IMR-90 (cell line): ENCODE measurements at regions not wholly inside any gene's neighbourhood (a gene's known extent, or its start where the extent isn't known, plus 50 kb on each side); places are given as distances from the start of the nearest gene placed in this dataset.

Experiments
- ATAC-seq: fragments of 200-7000 bp; cut with Tn5 transposase; 2 replicates; pipeline ENCODE4 v1.9.1; 2020; ENCODE audit warnings: low read depth, mild to moderate bottlenecking, moderate library complexity
- BruUV-seq: library from RNA; stranded (reverse); fragments of 400-500 nt; replicated peaks from 2 replicates; lab custom pipeline; 2021; lab: Mats Ljungman, UMichigan
- CTCF ChIA-PET: fragments of 300-600 bp; formaldehyde crosslinking; extraction: SDS; loops from one replicate; lab custom pipeline; 2021; ENCODE audit warnings: antibody characterized with exemption; lab: Yijun Ruan, JAX
- POLR2A ChIA-PET: fragments of 300-600 bp; sonication (Branson Sonifier 250); formaldehyde crosslinking; loops from one replicate; lab custom pipeline; 2022; ENCODE audit warnings: antibody characterized with exemption; ENCODE audit not compliant: unreplicated experiment; lab: Charles Lee
- DNase-seq: peaks from one replicate; pipeline ENCODE4 v3.0.0; 2013
- H2AFZ ChIP-seq: replicated peaks from 2 replicates; pipeline ENCODE3; 2013; ENCODE audit warnings: low read length, mild to moderate bottlenecking; ENCODE audit not compliant: poor library complexity
- H2AK5ac ChIP-seq: 2 replicates; pipeline ENCODE4 v1.6.1; 2013; ENCODE audit warnings: low read depth, low read length, inconsistent platforms
- H2AK9ac ChIP-seq: replicated peaks from 2 replicates; pipeline ENCODE3; 2013; ENCODE audit warnings: mild to moderate bottlenecking, low read depth, low read length, moderate library complexity; ENCODE audit not compliant: poor library complexity
- H2BK120ac ChIP-seq: 2 replicates; pipeline ENCODE4 v1.6.1; 2013; ENCODE audit warnings: low read depth, low read length, inconsistent platforms
- H2BK15ac ChIP-seq: 3 replicates; pipeline ENCODE4 v1.6.1; 2013; ENCODE audit warnings: low read depth, low read length, inconsistent platforms
- H2BK20ac ChIP-seq: 2 replicates; pipeline ENCODE4 v1.6.1; 2013; ENCODE audit warnings: low read depth, mild to moderate bottlenecking, inconsistent platforms, low read length, moderate library complexity
- H2BK5ac ChIP-seq: 2 replicates; pipeline ENCODE4 v1.6.1; 2013; ENCODE audit warnings: mild to moderate bottlenecking, low read depth, low read length, inconsistent platforms; ENCODE audit not compliant: poor library complexity, severe bottlenecking
- H3K14ac ChIP-seq: replicated peaks from 2 replicates; pipeline ENCODE4 v1.6.1; 2013; ENCODE audit warnings: low read depth, low read length, inconsistent platforms
- H3K18ac ChIP-seq: 2 replicates; pipeline ENCODE4 v1.6.1; 2013; ENCODE audit warnings: low read depth, low read length, control low read depth
- H3K23ac ChIP-seq: 2 replicates; pipeline ENCODE4 v1.6.1; 2013; ENCODE audit warnings: low read depth, low read length, inconsistent platforms
- H3K27ac ChIP-seq: 2 replicates; pipeline ENCODE4 v1.5.1; 2013; ENCODE audit warnings: mild to moderate bottlenecking, control low read depth, low read length; ENCODE audit not compliant: insufficient read depth
- H3K27me3 ChIP-seq: 2 replicates; pipeline ENCODE4 v1.6.1; 2013; ENCODE audit warnings: low read length; ENCODE audit not compliant: control insufficient read depth, insufficient read depth
- H3K36me3 ChIP-seq: 2 replicates; pipeline ENCODE4 v1.6.1; 2013; ENCODE audit warnings: low read length, mixed read lengths; ENCODE audit not compliant: control insufficient read depth, insufficient read depth
- H3K4ac ChIP-seq: 2 replicates; pipeline ENCODE4 v1.6.1; 2013; ENCODE audit warnings: low read depth, low read length, inconsistent platforms
- H3K4me1 ChIP-seq: 2 replicates; pipeline ENCODE4 v1.6.1; 2013; ENCODE audit warnings: low read length, mixed read lengths; ENCODE audit not compliant: control insufficient read depth, insufficient read depth
- H3K4me2 ChIP-seq: 2 replicates; pipeline ENCODE4 v1.6.1; 2013; ENCODE audit warnings: low read depth, mild to moderate bottlenecking, control low read depth, low read length, moderate library complexity
- H3K4me3 ChIP-seq: 2 replicates; pipeline ENCODE4 v1.5.1; 2013; ENCODE audit warnings: low read depth, mild to moderate bottlenecking, control low read depth, low read length, moderate library complexity; ENCODE audit not compliant: insufficient read depth
- H3K56ac ChIP-seq: 2 replicates; pipeline ENCODE4 v1.6.1; 2013; ENCODE audit warnings: low read length, inconsistent platforms; ENCODE audit not compliant: insufficient read depth; ENCODE audit errors: extremely low read depth
- H3K79me1 ChIP-seq, 2 experiments: 2 replicates each; pipeline ENCODE4 v1.6.1; 2013; ENCODE audit warnings: low read length in 2 of 2, inconsistent platforms in 1 of 2, low read depth in 1 of 2
- H3K9ac ChIP-seq: 2 replicates; pipeline ENCODE4 v1.6.1; 2013; ENCODE audit warnings: low read depth, low read length, control low read depth
- H3K9me1 ChIP-seq: 2 replicates; pipeline ENCODE4 v1.6.1; 2013; ENCODE audit warnings: low read length, inconsistent platforms; ENCODE audit not compliant: insufficient read depth
- H3K9me3 ChIP-seq: 2 replicates; pipeline ENCODE4 v1.6.1; 2013; ENCODE audit warnings: low read length; ENCODE audit not compliant: control insufficient read depth, insufficient read depth
- H4K20me1 ChIP-seq: 2 replicates; pipeline ENCODE4 v1.6.1; 2013; ENCODE audit warnings: low read length, inconsistent platforms; ENCODE audit not compliant: insufficient read depth
- H4K5ac ChIP-seq: 2 replicates; pipeline ENCODE4 v1.6.1; 2013; ENCODE audit warnings: mild to moderate bottlenecking, low read depth, low read length, control low read depth
- H4K8ac ChIP-seq, 2 experiments: 2 replicates each; pipeline ENCODE4 v1.6.1; 2013; ENCODE audit warnings: low read depth in 2 of 2, low read length in 2 of 2, control low read depth in 1 of 2, inconsistent platforms in 1 of 2
- H4K91ac ChIP-seq: 2 replicates; pipeline ENCODE4 v1.6.1; 2013; ENCODE audit warnings: low read depth, low read length, inconsistent platforms; ENCODE audit not compliant: insufficient read depth
- CHD1 ChIP-seq: IDR thresholded peaks from 2 replicates; pipeline ENCODE4 v1.6.1; 2012; ENCODE audit warnings: low read depth, low read length, improper control_type of control experiment
- MAFK ChIP-seq: IDR thresholded peaks from 2 replicates; pipeline ENCODE4 v1.6.1; 2012; ENCODE audit warnings: low read depth, low read length, improper control_type of control experiment
- MXI1 ChIP-seq: IDR thresholded peaks from 2 replicates; pipeline ENCODE4 v1.6.1; 2012; ENCODE audit warnings: low read depth, mild to moderate bottlenecking, low read length, moderate library complexity, borderline replicate concordance
- NFE2L2 ChIP-seq: fragments of 150-350 bp; IDR thresholded peaks from 2 replicates; pipeline ENCODE4 v1.6.1; 2016; ENCODE audit warnings: low read depth, mild to moderate bottlenecking, low read length
- POLR2A ChIP-seq: IDR thresholded peaks from 2 replicates; pipeline ENCODE4 v1.6.1; 2012; ENCODE audit warnings: mild to moderate bottlenecking, low read depth, low read length
- RCOR1 ChIP-seq: IDR thresholded peaks from 2 replicates; pipeline ENCODE4 v1.6.1; 2012; ENCODE audit warnings: mild to moderate bottlenecking, low read length, improper control_type of control experiment; ENCODE audit not compliant: insufficient replicate concordance
- SMC3 ChIP-seq: fragments of 150-350 bp; IDR thresholded peaks from 2 replicates; pipeline ENCODE4 v1.6.1; 2016; ENCODE audit warnings: low read depth, mild to moderate bottlenecking, antibody characterized with exemption, low read length, moderate library complexity
- WGBS, 2 experiments: methylation state at CpG; one replicate each; pipeline versions ENCODE4 v1.1.5 to v1.1.7; 2013; ENCODE audit warnings: missing lambda C conversion rate in 2 of 2; ENCODE audit not compliant: insufficient read length in 1 of 2; ENCODE audit errors: extremely low coverage in 2 of 2; 5-methylcytosine and 5-hydroxymethylcytosine counted together
- dilution Hi-C: fragments of 300-500 bp; cut with HindIII; formaldehyde crosslinking; loops from one replicate; pipeline ENCODE4 v1.14.3; 2018; ENCODE audit warnings: low sequenced_read_pairs; ENCODE audit not compliant: unreplicated experiment
- in situ Hi-C: fragments of 300-500 bp; cut with MboI; formaldehyde crosslinking; loops from 3 replicates; pipeline ENCODE4 v1.14.3; 2019; ENCODE audit warnings: low sequenced_read_pairs, inconsistent platforms, mixed read lengths
- intact Hi-C: fragments of 100-400 bp; cut with micrococcal nuclease; formaldehyde crosslinking; loops from 2 replicates; pipeline ENCODE4 v1.10.0; 2022
- TF ChIP-seq, protein P1 (sequence below): conservative IDR thresholded peaks from 2 replicates; pipeline ENCODE4 v1.5.1; 2012; ENCODE audit warnings: mild to moderate bottlenecking, low read depth, low read length, improper control_type of control experiment

DNA sequence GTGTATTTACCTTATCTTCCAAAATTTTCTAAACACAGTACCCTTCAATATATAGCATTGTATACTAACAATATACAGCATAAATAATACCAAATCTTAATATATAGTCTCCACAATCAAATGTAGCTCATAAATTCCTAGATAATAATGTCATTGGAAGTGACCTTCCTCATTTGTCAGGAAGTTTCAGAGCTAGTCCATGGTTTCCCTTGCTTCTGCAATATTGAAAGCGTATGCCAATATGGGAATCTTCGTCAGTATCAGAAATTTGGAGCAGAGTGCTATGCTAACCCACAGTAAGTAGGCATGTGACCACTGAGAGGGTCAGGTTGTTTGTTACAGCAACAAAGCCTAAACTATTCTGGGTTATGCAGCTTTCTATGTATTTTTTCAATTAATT lies 774.9 kb upstream of the CDH10 start:
- Histone ChIP-seq H3K4me2 (no peak overlapping the region), H2AFZ (no peak overlapping the region), H2BK15ac (no peak overlapping the region), H3K79me1 (no peaks in the 10 kb centered on the region), H3K4me1 (no peaks in the 10 kb centered on the region), H4K20me1 (no peaks in the 10 kb centered on the region), H3K9ac (no peak overlapping the region), H3K14ac (no peak overlapping the region), H2BK20ac (no peak overlapping the region), H4K5ac (no peak overlapping the region), H3K18ac (no peak overlapping the region), H3K56ac (no peak overlapping the region), H2BK120ac (no peak overlapping the region), H3K36me3 (no peaks in the 10 kb centered on the region), H2AK5ac (no peak overlapping the region), H3K27ac (no peak overlapping the region), H3K23ac (no peak overlapping the region), H3K9me1 (no peaks in the 10 kb centered on the region), H3K4me3 (no peak overlapping the region), H3K9me3 (peaks cover 2% of the 10 kb centered on the region; the same call in 1 of the 2 replicates), H4K91ac (no peak overlapping the region), H3K4ac (no peak overlapping the region), H3K27me3 (no peaks in the 10 kb centered on the region), H2BK5ac (no peak overlapping the region), H4K8ac (no peak overlapping the region), H2AK9ac (no peak overlapping the region)
- ChIA-PET CTCF (no interaction called here), POLR2A (no interaction called here)
- no peak for ATAC-seq
- DNase-seq = no peak
- TF ChIP-seq NFE2L2 (no peak), CHD1 (no peak), RCOR1 (no peak), SMC3 (no peak), MAFK (no peak), POLR2A (no peak), MXI1 (no peak)
- TF ChIP-seq, protein P1, sequence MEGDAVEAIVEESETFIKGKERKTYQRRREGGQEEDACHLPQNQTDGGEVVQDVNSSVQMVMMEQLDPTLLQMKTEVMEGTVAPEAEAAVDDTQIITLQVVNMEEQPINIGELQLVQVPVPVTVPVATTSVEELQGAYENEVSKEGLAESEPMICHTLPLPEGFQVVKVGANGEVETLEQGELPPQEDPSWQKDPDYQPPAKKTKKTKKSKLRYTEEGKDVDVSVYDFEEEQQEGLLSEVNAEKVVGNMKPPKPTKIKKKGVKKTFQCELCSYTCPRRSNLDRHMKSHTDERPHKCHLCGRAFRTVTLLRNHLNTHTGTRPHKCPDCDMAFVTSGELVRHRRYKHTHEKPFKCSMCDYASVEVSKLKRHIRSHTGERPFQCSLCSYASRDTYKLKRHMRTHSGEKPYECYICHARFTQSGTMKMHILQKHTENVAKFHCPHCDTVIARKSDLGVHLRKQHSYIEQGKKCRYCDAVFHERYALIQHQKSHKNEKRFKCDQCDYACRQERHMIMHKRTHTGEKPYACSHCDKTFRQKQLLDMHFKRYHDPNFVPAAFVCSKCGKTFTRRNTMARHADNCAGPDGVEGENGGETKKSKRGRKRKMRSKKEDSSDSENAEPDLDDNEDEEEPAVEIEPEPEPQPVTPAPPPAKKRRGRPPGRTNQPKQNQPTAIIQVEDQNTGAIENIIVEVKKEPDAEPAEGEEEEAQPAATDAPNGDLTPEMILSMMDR = no peak
- dilution Hi-C loops (no loop called here), in situ Hi-C loops (no loop called here), intact Hi-C loops (no loop called here)
- WGBS, 2 experiments = no CpG with 5 or more reads among the region's 2 CpGs
- BruUV-seq = no TSS peak
